Smooth muscle cell (in vitro differentiated cells): ENCODE measurements at regions not wholly inside any gene's neighbourhood (a gene's known extent, or its start where the extent isn't known, plus 50 kb on each side); places are given as distances from the start of the nearest gene placed in this dataset.

Experiments used
- DNase-seq: peaks from one replicate; lab custom pipeline; 2025; ENCODE audit not compliant: unreplicated experiment; lab: John Stamatoyannopoulos, UW
- H2AFZ ChIP-seq: fragments of 200-600 bp; sonication (generic); 2 replicates; pipeline ENCODE4 v1.6.0; 2016; ENCODE audit warnings: antibody characterized with exemption, low read depth, mild to moderate bottlenecking
- H3F3A ChIP-seq: fragments of 200-600 bp; sonication (generic); 2 replicates; pipeline ENCODE4 v1.6.0; 2017; ENCODE audit warnings: antibody characterized with exemption, low read depth
- H3K27ac ChIP-seq: fragments of 200-600 bp; sonication (generic); 2 replicates; pipeline ENCODE4 v1.5.1; 2016; ENCODE audit warnings: low read depth, mild to moderate bottlenecking
- H3K27me3 ChIP-seq: fragments of 200-600 bp; sonication (generic); 2 replicates; pipeline ENCODE4 v1.6.1; 2016; ENCODE audit warnings: low read depth, mild to moderate bottlenecking
- H3K36me3 ChIP-seq: fragments of 200-600 bp; sonication (generic); 2 replicates; pipeline ENCODE4 v1.5.1; 2016; ENCODE audit warnings: low read depth
- H3K4me1 ChIP-seq: fragments of 200-600 bp; sonication (generic); 2 replicates; pipeline ENCODE4 v1.5.1; 2016; ENCODE audit warnings: low read depth
- H3K4me2 ChIP-seq: fragments of 200-600 bp; sonication (generic); 2 replicates; pipeline ENCODE4 v1.6.0; 2016; ENCODE audit warnings: mild to moderate bottlenecking
- H3K4me3 ChIP-seq: fragments of 200-600 bp; sonication (generic); 2 replicates; pipeline ENCODE4 v1.5.1; 2016; ENCODE audit warnings: mild to moderate bottlenecking
- H3K79me2 ChIP-seq: fragments of 200-600 bp; sonication (generic); 2 replicates; pipeline ENCODE4 v1.6.0; 2016; ENCODE audit warnings: low read depth, mild to moderate bottlenecking
- H3K9ac ChIP-seq: fragments of 200-600 bp; sonication (generic); 2 replicates; pipeline ENCODE4 v1.6.0; 2016; ENCODE audit warnings: low read depth
- H3K9me3 ChIP-seq: fragments of 200-600 bp; sonication (generic); replicated peaks from 2 replicates; pipeline ENCODE4 v1.5.1; 2016; ENCODE audit warnings: low read depth
- H4K20me1 ChIP-seq: fragments of 200-600 bp; sonication (generic); 2 replicates; pipeline ENCODE4 v1.6.0; 2016; ENCODE audit warnings: low read depth
- WGBS: methylation state at CpG from one replicate; pipeline ENCODE4 v1.1.7; 2016; ENCODE audit warnings: low lambda C conversion rate; 5-methylcytosine and 5-hydroxymethylcytosine counted together
- TF ChIP-seq, protein P1 (sequence below): fragments of 200-600 bp; sonication (generic); IDR thresholded peaks from 2 replicates; pipeline ENCODE4 v1.5.1; 2017; ENCODE audit warnings: borderline replicate concordance, mild to moderate bottlenecking, antibody characterized with exemption; ENCODE audit not compliant: insufficient read depth, poor library complexity, severe bottlenecking

- Histone ChIP-seq H3K79me2 (no peaks in the 10 kb centered on the region), H4K20me1 (no peaks in the 10 kb centered on the region), H3F3A (no peaks in the 10 kb centered on the region), H3K4me2 (no peak overlapping the region), H3K27me3 (no peaks in the 10 kb centered on the region), H3K27ac (no peak overlapping the region), H3K36me3 (no peaks in the 10 kb centered on the region), H3K4me1 (no peaks in the 10 kb centered on the region), H2AFZ (no peak overlapping the region), H3K9ac (no peak overlapping the region), H3K4me3 (no peak overlapping the region), H3K9me3 (no peaks in the 10 kb centered on the region)
- TF ChIP-seq, protein P1, sequence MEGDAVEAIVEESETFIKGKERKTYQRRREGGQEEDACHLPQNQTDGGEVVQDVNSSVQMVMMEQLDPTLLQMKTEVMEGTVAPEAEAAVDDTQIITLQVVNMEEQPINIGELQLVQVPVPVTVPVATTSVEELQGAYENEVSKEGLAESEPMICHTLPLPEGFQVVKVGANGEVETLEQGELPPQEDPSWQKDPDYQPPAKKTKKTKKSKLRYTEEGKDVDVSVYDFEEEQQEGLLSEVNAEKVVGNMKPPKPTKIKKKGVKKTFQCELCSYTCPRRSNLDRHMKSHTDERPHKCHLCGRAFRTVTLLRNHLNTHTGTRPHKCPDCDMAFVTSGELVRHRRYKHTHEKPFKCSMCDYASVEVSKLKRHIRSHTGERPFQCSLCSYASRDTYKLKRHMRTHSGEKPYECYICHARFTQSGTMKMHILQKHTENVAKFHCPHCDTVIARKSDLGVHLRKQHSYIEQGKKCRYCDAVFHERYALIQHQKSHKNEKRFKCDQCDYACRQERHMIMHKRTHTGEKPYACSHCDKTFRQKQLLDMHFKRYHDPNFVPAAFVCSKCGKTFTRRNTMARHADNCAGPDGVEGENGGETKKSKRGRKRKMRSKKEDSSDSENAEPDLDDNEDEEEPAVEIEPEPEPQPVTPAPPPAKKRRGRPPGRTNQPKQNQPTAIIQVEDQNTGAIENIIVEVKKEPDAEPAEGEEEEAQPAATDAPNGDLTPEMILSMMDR: no peak
- DNase-seq: no peak
- 94% methylated on average over 6 of the region's 6 CpGs for WGBS
These were observed 64.9 kb downstream of the CD2 start for GRCh38 chr1:116819081-116819480.

DNA sequence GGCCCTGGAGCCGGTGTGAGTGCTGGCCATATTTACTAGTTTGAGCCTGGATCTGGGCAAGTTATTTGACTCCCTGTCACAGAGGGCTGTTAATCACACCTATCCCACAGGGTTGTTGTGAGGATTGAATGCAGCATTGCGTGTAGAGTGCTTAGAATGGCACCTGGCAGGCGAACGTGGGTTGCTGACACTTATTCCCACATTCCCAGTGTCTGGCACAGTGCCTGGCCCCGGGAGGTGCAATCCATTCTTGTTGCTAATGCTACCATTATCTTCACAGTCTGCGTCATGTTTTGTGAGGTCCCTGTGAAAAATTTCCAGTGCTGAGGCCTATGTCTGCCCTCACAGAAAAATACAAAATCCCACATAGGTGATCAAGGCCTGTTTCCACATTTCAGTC is 66.1 kb downstream of the CD2 start:
- DNase-seq: no peak
- H3K4me1 ChIP-seq: peaks cover 3% of the 10 kb centered on the region
- H2AFZ ChIP-seq: no peak overlapping the region
- H3F3A ChIP-seq: no peaks in the 10 kb centered on the region
- no peaks in the 10 kb centered on the region for H3K9me3 ChIP-seq
- no peak overlapping the region for H3K9ac ChIP-seq
- no peak overlapping the region for H3K4me2 ChIP-seq
- no peaks in the 10 kb centered on the region for H3K79me2 ChIP-seq
- no peaks in the 10 kb centered on the region for H3K36me3 ChIP-seq
- TF ChIP-seq, protein P1: no peak
- no peak overlapping the region for H3K4me3 ChIP-seq
- WGBS: 55% methylated on average over 6 of the region's 6 CpGs
- no peaks in the 10 kb centered on the region for H3K27me3 ChIP-seq
- no peaks in the 10 kb centered on the region for H4K20me1 ChIP-seq
- H3K27ac ChIP-seq: peak overlapping the region; percentile 49

GRCh38 chr1:116821763-116822162 is 67.5 kb downstream of the CD2 start:
- Histone ChIP-seq H2AFZ (no peak overlapping the region), H3K36me3 (no peaks in the 10 kb centered on the region), H3K4me2 (no peak overlapping the region), H3K27me3 (no peaks in the 10 kb centered on the region), H3K4me1 (peaks cover 7% of the 10 kb centered on the region), H3K79me2 (no peaks in the 10 kb centered on the region), H3K9ac (no peak overlapping the region), H3F3A (peaks cover 2% of the 10 kb centered on the region), H4K20me1 (no peaks in the 10 kb centered on the region), H3K9me3 (no peaks in the 10 kb centered on the region), H3K4me3 (no peak overlapping the region), H3K27ac (no peak overlapping the region)
- WGBS: 80% methylated on average over 2 of the region's 2 CpGs
- TF ChIP-seq, protein P1: no peak
- no peak for DNase-seq

GRCh38 chr1:116824631-116825206 is 70.5 kb downstream of the CD2 start:
- TF ChIP-seq, protein P1: no peak
- no peak overlapping the region for H3K4me3 ChIP-seq
- DNase-seq: no peak
- no peak overlapping the region for H3K4me2 ChIP-seq
- H2AFZ ChIP-seq: peak overlapping the region; percentile 76
- H3K9ac ChIP-seq: no peak overlapping the region
- no peaks in the 10 kb centered on the region for H3K9me3 ChIP-seq
- no peaks in the 10 kb centered on the region for H4K20me1 ChIP-seq
- H3F3A ChIP-seq: peaks cover 2% of the 10 kb centered on the region
- peak overlapping the region; percentile 65 for H3K27ac ChIP-seq
- WGBS: 83% methylated on average over 5 of the region's 5 CpGs
- H3K36me3 ChIP-seq: no peaks in the 10 kb centered on the region
- no peaks in the 10 kb centered on the region for H3K79me2 ChIP-seq
- peaks cover 7% of the 10 kb centered on the region for H3K4me1 ChIP-seq
- no peaks in the 10 kb centered on the region for H3K27me3 ChIP-seq
